Ishikawa (cell line): ENCODE measurements at regions not wholly inside any gene's neighbourhood (a gene's known extent, or its start where the extent isn't known, plus 50 kb on each side); places are given as distances from the start of the nearest gene placed in this dataset.

ENCODE experiments used
- CEBPB ChIP-seq: IDR thresholded peaks from 2 replicates; pipeline ENCODE4 v1.6.1; 2012
- CREB1 ChIP-seq: IDR thresholded peaks from 2 replicates; pipeline ENCODE4 v1.6.1; 2012; ENCODE audit warnings: low read depth
- EGR1 ChIP-seq: IDR thresholded peaks from 2 replicates; pipeline ENCODE4 v1.6.1; 2012
- EP300 ChIP-seq: IDR thresholded peaks from 2 replicates; pipeline ENCODE4 v1.6.1; 2012; ENCODE audit warnings: borderline replicate concordance
- FOXM1 ChIP-seq: IDR thresholded peaks from 2 replicates; pipeline ENCODE4 v1.6.1; 2012; ENCODE audit warnings: low read depth, borderline replicate concordance
- MAX ChIP-seq: IDR thresholded peaks from 2 replicates; pipeline ENCODE4 v1.6.1; 2012
- NFIC ChIP-seq: IDR thresholded peaks from 2 replicates; pipeline ENCODE4 v1.6.1; 2012
- RAD21 ChIP-seq: IDR thresholded peaks from 2 replicates; pipeline ENCODE4 v1.6.1; 2012; ENCODE audit warnings: low read depth
- REST ChIP-seq: IDR thresholded peaks from 2 replicates; pipeline ENCODE4 v1.6.1; 2012; ENCODE audit warnings: low read depth, mild to moderate bottlenecking
- TAF1 ChIP-seq: IDR thresholded peaks from 2 replicates; pipeline ENCODE4 v1.6.1; 2012; ENCODE audit warnings: low read depth, mild to moderate bottlenecking
- TCF12 ChIP-seq: IDR thresholded peaks from 2 replicates; pipeline ENCODE4 v1.6.1; 2012; ENCODE audit warnings: low read depth
- TEAD4 ChIP-seq: IDR thresholded peaks from 2 replicates; pipeline ENCODE4 v1.6.1; 2012
- USF1 ChIP-seq: IDR thresholded peaks from 2 replicates; pipeline ENCODE4 v1.6.1; 2012
- YY1 ChIP-seq: IDR thresholded peaks from 2 replicates; pipeline ENCODE4 v1.6.1; 2012; ENCODE audit warnings: low read depth
- ZBTB7A ChIP-seq: IDR thresholded peaks from 2 replicates; pipeline ENCODE4 v1.6.1; 2012; ENCODE audit warnings: low read depth

- TF ChIP-seq YY1 (no peak), ZBTB7A (no peak), NFIC (no peak), EGR1 (no peak), TCF12 (no peak), USF1 (no peak), RAD21 (no peak), FOXM1 (no peak), REST (no peak), CEBPB (no peak), EP300 (no peak), CREB1 (no peak), TEAD4 (no peak), MAX (no peak), TAF1 (no peak)
Measured at GRCh38 chr18:78754311-78755043, 225.1 kb upstream of the SALL3 start.

- no peak for TF ChIP-seq CEBPB
- TF ChIP-seq YY1: no peak
- no peak for TF ChIP-seq EP300
- TF ChIP-seq USF1: no peak
Measured at GRCh38 chr18:78757014-78757413, 222.6 kb upstream of the SALL3 start.

GRCh38 chr18:78758496-78758895 lies 221.1 kb upstream of the SALL3 start:
- TF ChIP-seq TCF12: no peak
- TF ChIP-seq CEBPB: no peak

- TF ChIP-seq TCF12 (no peak), REST (no peak)
Measured at GRCh38 chr18:78762753-78763152, 216.9 kb upstream of the SALL3 start.

- TF ChIP-seq CEBPB (no peak), REST (no peak), USF1 (no peak), EGR1 (no peak)
Measured at GRCh38 chr18:78764544-78764943, 215.1 kb upstream of the SALL3 start.

GRCh38 chr18:78765142-78765541 lies 214.5 kb upstream of the SALL3 start:
- TF ChIP-seq YY1 (no peak), RAD21 (no peak), ZBTB7A (no peak), NFIC (no peak), CEBPB (no peak), EP300 (no peak), EGR1 (no peak), USF1 (no peak), TEAD4 (no peak), REST (no peak), FOXM1 (no peak), TCF12 (no peak), CREB1 (no peak), TAF1 (no peak), MAX (no peak)
